ENCODE measurements at regions not wholly inside any gene's neighbourhood (a gene's known extent, or its start where the extent isn't known, plus 50 kb on each side); places are given as distances from the start of the nearest gene placed in this dataset.

DNA sequence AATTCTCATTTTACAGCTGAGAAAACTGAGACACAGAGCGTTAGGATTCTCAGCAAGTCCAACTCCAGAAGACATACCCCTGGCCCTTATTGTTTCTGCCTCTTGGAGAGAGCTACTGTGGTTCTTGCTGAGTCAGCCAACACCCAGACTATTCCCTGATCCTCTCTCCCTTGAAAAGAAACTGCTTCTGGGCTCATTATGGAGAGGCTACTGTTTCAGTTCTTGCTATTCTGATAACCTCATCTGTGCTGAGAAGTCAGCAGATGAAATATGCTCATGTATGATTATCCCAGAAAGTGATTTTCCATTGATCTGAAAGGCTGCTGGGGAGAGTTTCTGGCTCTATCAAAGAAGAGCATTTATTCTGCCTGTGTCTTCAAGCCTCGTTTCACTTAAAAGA, 455.6 kb upstream of the COBL start:
- TF ChIP-seq, protein P1, sequence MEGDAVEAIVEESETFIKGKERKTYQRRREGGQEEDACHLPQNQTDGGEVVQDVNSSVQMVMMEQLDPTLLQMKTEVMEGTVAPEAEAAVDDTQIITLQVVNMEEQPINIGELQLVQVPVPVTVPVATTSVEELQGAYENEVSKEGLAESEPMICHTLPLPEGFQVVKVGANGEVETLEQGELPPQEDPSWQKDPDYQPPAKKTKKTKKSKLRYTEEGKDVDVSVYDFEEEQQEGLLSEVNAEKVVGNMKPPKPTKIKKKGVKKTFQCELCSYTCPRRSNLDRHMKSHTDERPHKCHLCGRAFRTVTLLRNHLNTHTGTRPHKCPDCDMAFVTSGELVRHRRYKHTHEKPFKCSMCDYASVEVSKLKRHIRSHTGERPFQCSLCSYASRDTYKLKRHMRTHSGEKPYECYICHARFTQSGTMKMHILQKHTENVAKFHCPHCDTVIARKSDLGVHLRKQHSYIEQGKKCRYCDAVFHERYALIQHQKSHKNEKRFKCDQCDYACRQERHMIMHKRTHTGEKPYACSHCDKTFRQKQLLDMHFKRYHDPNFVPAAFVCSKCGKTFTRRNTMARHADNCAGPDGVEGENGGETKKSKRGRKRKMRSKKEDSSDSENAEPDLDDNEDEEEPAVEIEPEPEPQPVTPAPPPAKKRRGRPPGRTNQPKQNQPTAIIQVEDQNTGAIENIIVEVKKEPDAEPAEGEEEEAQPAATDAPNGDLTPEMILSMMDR (IDR thresholded peaks at IDR 0.05; ENCODE audit: low read depth, low read length): no peak
- H3K4me3 ChIP-seq (ENCODE audit: low read depth, low read length): no peak overlapping the region

DNA sequence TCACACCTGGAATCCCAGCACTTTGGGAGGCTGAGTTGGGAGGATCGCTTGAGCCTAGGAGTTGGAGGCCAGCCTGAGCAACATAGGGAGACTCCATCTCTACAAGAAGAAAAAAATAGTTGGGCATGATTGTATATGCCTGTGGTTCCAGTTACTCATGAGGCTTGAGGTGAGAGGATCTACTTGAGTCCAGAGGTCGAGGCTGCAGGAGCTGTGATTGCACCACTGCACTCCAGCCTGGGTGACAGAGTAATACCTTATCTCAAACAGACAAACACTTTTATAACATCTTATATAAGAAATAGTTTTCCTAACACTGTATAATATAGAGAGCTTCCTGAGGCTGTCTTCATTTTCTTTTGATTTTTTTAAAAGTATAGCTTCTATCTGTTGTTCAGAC, 448.4 kb upstream of the COBL start:
- H3K4me3 ChIP-seq (ENCODE audit: low read depth, low read length): no peak overlapping the region

DNA sequence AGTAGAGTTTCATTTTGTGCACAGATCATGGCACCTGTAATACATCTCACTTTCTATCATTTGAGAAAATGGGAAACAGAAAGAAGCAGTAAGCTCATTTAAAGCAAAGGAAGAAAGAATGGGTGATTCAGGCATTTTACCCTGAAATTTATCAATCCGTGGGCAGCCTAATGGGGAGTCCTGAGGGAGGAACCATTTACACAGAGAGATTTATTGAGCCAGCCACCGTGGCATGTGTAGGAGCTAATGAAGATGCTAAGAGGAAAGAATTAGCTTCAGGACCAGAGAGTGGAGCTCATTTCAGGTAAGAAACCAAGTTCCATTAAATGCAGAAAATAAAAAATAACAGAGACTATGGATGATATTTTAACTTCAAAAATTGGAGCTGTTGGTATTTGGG, 443.4 kb upstream of the COBL start:
- TF ChIP-seq, protein P1 (IDR thresholded peaks at IDR 0.05; ENCODE audit: low read depth, low read length): no peak
- no peak overlapping the region for H3K4me3 ChIP-seq (ENCODE audit: low read depth, low read length)

More for the DNA sequence above, 448.4 kb upstream of the COBL start:
- TF ChIP-seq, protein P1 (IDR thresholded peaks at IDR 0.05; ENCODE audit: low read depth, low read length): no peak

DNA sequence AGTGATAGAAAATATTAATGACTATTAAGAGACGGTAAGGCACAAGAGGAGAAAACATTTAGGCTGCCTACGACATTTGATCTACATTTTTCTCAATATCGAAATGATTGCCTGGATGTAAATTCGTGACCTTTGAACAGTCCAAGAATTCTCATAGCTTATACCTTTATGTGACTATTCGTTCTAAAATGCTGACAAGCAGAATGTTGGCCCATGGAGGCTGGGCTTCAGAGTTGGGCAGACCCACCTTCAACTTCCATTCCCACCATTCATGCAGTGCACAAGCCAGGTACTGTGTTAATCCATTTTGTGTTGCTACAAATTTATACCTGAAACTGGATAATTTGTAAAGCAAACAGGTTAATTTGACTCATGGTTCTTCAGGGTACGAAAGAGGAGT, 441.4 kb upstream of the COBL start:
- TF ChIP-seq, protein P1 (IDR thresholded peaks at IDR 0.05; ENCODE audit: low read depth, low read length): no peak
- no peak overlapping the region for H3K4me3 ChIP-seq (ENCODE audit: low read depth, low read length)

DNA sequence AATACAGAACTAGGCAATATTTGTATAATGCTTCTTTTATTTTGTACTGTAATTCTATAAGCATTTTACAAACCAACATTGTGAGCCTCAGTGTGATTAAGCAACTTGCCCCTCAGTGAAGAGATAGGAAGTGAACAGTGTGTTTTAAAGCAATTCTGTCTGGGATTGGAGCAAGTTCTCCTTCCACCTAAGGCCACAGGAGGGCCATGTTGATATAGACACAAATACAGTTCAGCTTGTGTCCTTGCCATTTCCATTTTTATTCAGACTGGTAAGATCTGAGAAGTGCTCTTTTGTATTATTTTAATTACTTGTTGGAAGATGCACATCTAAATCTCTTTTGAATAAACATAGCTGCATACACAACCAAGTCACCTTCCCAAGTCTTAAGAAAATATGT, 416.3 kb upstream of the COBL start:
- H3K4me3 ChIP-seq (ENCODE audit: low read depth, low read length): no peak overlapping the region
- TF ChIP-seq, protein P1 (IDR thresholded peaks at IDR 0.05; ENCODE audit: low read depth, low read length): no peak

DNA sequence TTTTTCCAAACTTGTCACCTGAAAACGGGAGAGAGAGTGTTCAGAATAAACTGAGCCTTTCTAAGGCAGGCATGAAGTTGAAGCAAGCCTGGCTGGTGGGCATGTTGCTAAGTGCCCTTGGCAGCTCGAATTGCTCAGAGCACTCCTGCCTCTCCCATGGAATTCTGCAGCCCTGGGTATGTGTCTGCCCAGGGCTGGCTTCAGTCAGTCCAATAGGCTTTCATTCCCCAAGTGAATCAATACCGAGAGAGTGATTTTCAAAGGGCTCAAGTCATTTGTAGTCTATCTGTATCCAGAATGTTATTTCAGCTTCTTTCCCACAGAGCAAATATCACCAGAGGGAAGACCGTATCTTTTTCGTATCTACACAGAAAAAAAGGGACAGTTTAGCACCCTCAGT, 415.5 kb upstream of the COBL start:
- TF ChIP-seq, protein P1 (IDR thresholded peaks at IDR 0.05; ENCODE audit: low read depth, low read length): no peak

DNA sequence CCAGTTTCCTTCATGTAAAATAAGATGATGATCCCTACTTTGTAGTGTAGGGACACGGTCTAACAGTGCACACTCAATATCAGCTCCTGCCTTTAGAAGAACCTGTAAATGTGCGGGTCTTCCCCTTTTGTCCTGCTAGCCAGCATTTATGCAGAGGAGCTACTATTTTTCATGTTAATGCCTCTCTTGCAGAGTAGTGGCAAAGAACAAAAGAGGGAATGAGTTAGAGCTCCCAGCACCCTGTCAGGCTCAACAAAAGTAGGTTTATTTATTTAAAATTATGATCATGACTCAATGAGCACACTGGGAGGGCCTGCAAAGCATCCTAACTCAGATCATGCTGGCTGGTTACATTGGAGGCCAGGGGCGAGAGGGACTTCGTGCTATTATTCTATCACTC, 414.5 kb upstream of the COBL start:
- H3K4me3 ChIP-seq (ENCODE audit: low read depth, low read length): no peak overlapping the region
- TF ChIP-seq, protein P1 (IDR thresholded peaks at IDR 0.05; ENCODE audit: low read depth, low read length): no peak

More for the DNA sequence above, 415.5 kb upstream of the COBL start:
- H3K4me3 ChIP-seq (ENCODE audit: low read depth, low read length): no peak overlapping the region
